Hindlimb muscle (tissue), 1 donor: ENCODE measurements at regions not wholly inside any gene's neighbourhood (a gene's known extent, or its start where the extent isn't known, plus 50 kb on each side); places are given as distances from the start of the nearest gene placed in this dataset.

Source experiments
- DNase-seq: peaks from one replicate; pipeline ENCODE4 v3.0.0-alpha.2; 2013

GRCh38 chr6:33950891-33951889 is 147.4 kb upstream of the MLN start:
- no peak for DNase-seq

- no peak for DNase-seq
Observed at GRCh38 chr6:33950472-33950881, 146.7 kb upstream of the MLN start.

GRCh38 chr6:33949877-33950435 is 146.2 kb upstream of the MLN start:
- DNase-seq = no peak

- DNase-seq = no peak
Observed at GRCh38 chr6:33949111-33949510, 145.3 kb upstream of the MLN start.

- no peak for DNase-seq
Observed at GRCh38 chr6:33947916-33948594, 144.3 kb upstream of the MLN start.

GRCh38 chr6:33947047-33947446 is 143.2 kb upstream of the MLN start:
- no peak for DNase-seq

GRCh38 chr6:33945931-33946330 is 142.1 kb upstream of the MLN start:
- no peak for DNase-seq

- no peak for DNase-seq
Observed at GRCh38 chr6:33944686-33945411, 141.0 kb upstream of the MLN start.

- DNase-seq = no peak
Observed at GRCh38 chr6:33936886-33937285, 133.1 kb upstream of the MLN start.

- DNase-seq = no peak
Observed at GRCh38 chr6:33935439-33936080, 131.8 kb upstream of the MLN start.

GRCh38 chr6:33934731-33935270 is 131.0 kb upstream of the MLN start:
- no peak for DNase-seq

GRCh38 chr6:33933101-33933500 is 129.3 kb upstream of the MLN start:
- no peak for DNase-seq

- no peak for DNase-seq
Observed at GRCh38 chr6:33931799-33932198, 128.0 kb upstream of the MLN start.

GRCh38 chr6:33929575-33930288 is 125.9 kb upstream of the MLN start:
- DNase-seq = no peak

GRCh38 chr6:33927616-33928015 is 123.8 kb upstream of the MLN start:
- DNase-seq = no peak

GRCh38 chr6:33927112-33927511 is 123.3 kb upstream of the MLN start:
- DNase-seq = no peak

GRCh38 chr6:33926451-33926850 is 122.6 kb upstream of the MLN start:
- DNase-seq = no peak

GRCh38 chr6:33925936-33926335 is 122.1 kb upstream of the MLN start:
- DNase-seq = no peak

GRCh38 chr6:33925210-33925609 is 121.4 kb upstream of the MLN start:
- no peak for DNase-seq

GRCh38 chr6:33924681-33925080 is 120.9 kb upstream of the MLN start:
- no peak for DNase-seq

GRCh38 chr6:33923857-33924514 is 120.2 kb upstream of the MLN start:
- DNase-seq = no peak
